Neural progenitor cell (in vitro differentiated cells): ENCODE measurements at regions not wholly inside any gene's neighbourhood (a gene's known extent, or its start where the extent isn't known, plus 50 kb on each side); places are given as distances from the start of the nearest gene placed in this dataset.

Source experiments
- DNase-seq: peaks from one replicate; pipeline ENCODE4 v3.0.0-alpha.2; 2016; ENCODE audit warnings: low spot score
- H2AFZ ChIP-seq: fragments of 200-600 bp; sonication (generic); replicated peaks from 2 replicates; pipeline ENCODE4 v1.6.1; 2016; ENCODE audit warnings: antibody characterized with exemption
- H3F3A ChIP-seq: fragments of 200-600 bp; sonication (generic); 2 replicates; pipeline ENCODE4 v1.6.1; 2016; ENCODE audit warnings: antibody characterized with exemption, low read depth
- H3K27ac ChIP-seq: fragments of 200-600 bp; sonication (generic); 2 replicates; pipeline ENCODE4 v1.5.1; 2016; ENCODE audit warnings: mild to moderate bottlenecking
- H3K27me3 ChIP-seq: fragments of 200-600 bp; sonication (generic); 2 replicates; pipeline ENCODE4 v1.6.1; 2016; ENCODE audit warnings: mild to moderate bottlenecking, moderate library complexity
- H3K36me3 ChIP-seq: fragments of 200-600 bp; sonication (generic); 2 replicates; pipeline ENCODE4 v1.5.1; 2016
- H3K4me1 ChIP-seq: fragments of 200-600 bp; sonication (generic); 2 replicates; pipeline ENCODE4 v1.6.1; 2016; ENCODE audit warnings: mixed run types
- H3K4me2 ChIP-seq: fragments of 200-600 bp; sonication (generic); 2 replicates; pipeline ENCODE4 v1.6.1; 2016
- H3K4me3 ChIP-seq: fragments of 200-600 bp; sonication (generic); 2 replicates; pipeline ENCODE4 v1.5.1; 2016
- H3K79me2 ChIP-seq: fragments of 200-600 bp; sonication (generic); 2 replicates; pipeline ENCODE4 v1.6.1; 2016; ENCODE audit warnings: low read depth
- H3K9ac ChIP-seq: fragments of 200-600 bp; sonication (generic); 2 replicates; pipeline ENCODE4 v1.6.1; 2016
- H3K9me3 ChIP-seq: fragments of 200-600 bp; sonication (generic); 2 replicates; pipeline ENCODE4 v1.5.1; 2016; ENCODE audit warnings: low read depth
- H4K20me1 ChIP-seq: fragments of 200-600 bp; sonication (generic); 2 replicates; pipeline ENCODE4 v1.6.1; 2016; ENCODE audit warnings: low read depth
- H3K27ac Mint-ChIP-seq: 3 replicates; pipeline ENCODE4 v1.8.0; 2021; ENCODE audit warnings: mixed read lengths
- H3K27me3 Mint-ChIP-seq: 2 replicates; pipeline ENCODE4 v1.8.0; 2022; ENCODE audit warnings: low read depth, mild to moderate bottlenecking, inconsistent platforms, moderate library complexity, mixed read lengths; ENCODE audit not compliant: insufficient read depth
- H3K36me3 Mint-ChIP-seq: 3 replicates; pipeline ENCODE4 v1.8.0; 2021; ENCODE audit warnings: mixed read lengths
- H3K4me1 Mint-ChIP-seq: 3 replicates; pipeline ENCODE4 v1.8.0; 2021; ENCODE audit warnings: mixed read lengths
- H3K4me3 Mint-ChIP-seq: 3 replicates; pipeline ENCODE4 v1.8.0; 2021; ENCODE audit warnings: mild to moderate bottlenecking, moderate library complexity, mixed read lengths
- H3K9me3 Mint-ChIP-seq: 3 replicates; pipeline ENCODE4 v1.8.0; 2020; ENCODE audit warnings: mixed read lengths
- EZH2 ChIP-seq: fragments of 200-600 bp; sonication (generic); IDR thresholded peaks from 2 replicates; pipeline ENCODE4 v1.6.1; 2017; ENCODE audit warnings: antibody characterized with exemption, mild to moderate bottlenecking, moderate library complexity
- EZH2phosphoT487 ChIP-seq: fragments of 200-600 bp; sonication (generic); IDR thresholded peaks from 2 replicates; pipeline ENCODE4 v1.6.1; 2017; ENCODE audit warnings: antibody characterized with exemption
- TF ChIP-seq, protein P1 (sequence below): fragments of 200-600 bp; sonication (generic); IDR thresholded peaks from 2 replicates; pipeline ENCODE4 v1.5.1; 2017; ENCODE audit warnings: antibody characterized with exemption, mild to moderate bottlenecking

DNA sequence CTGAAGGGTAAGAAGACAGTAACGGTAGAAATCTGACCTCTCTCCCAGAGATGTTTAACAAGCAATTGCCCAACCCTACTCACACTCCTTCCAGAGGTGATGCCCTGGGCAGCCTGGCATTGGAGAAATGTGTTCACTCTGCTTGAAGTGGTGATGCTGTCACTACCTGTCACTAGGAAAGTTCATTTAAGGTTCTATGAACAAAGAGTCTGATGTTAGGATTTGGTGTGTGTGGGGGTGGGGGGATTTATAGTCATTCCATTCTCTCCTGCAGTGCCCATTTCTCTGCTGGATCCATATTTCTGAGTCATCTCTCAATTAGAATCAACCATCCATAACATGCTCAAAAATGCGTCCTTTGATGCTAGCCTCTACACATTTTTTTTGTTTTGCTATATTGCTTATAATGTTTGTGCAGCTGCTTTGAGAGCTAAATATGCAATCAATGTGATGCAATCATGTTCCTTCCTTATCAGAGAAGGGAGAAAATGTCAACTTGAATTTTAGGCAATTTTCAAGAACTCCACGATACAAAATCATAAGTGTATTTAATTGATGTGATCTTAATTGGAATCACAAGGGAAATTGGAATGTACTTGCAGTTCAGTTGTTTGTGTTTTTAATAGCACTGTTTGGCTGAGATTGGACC lies 173.9 kb downstream of the DUSP10 start:
- Histone ChIP-seq H3K9ac (no peak overlapping the region), H3F3A (no peaks in the 10 kb centered on the region)
- H3K4me3 Mint-ChIP-seq: no peak overlapping the region

DNA sequence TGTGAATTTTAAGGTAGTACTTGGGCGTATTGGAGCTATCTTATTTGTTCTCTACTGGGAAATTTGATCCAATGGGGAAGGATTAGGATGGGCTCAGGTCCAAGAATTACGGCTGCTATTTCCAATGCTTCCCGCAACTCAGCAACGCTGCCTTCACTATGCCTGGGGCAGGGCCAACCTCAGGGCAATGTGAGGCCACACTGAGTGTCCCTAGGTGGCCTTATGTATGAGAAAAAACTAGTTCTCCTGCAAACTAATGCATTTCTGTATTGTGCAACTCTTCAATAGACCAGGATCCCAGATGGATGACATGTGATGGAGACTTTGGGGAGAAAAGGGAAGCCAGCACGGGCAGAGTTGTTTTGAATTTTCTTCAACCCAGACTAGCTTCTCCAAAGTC lies 168.1 kb downstream of the DUSP10 start:
- H3F3A ChIP-seq: no peaks in the 10 kb centered on the region
- H3K4me3 ChIP-seq: no peak overlapping the region
- Mint-ChIP-seq H3K9me3 (no peaks in the 10 kb centered on the region), H3K4me3 (no peak overlapping the region), H3K36me3 (no peaks in the 10 kb centered on the region), H3K27ac (no peak overlapping the region), H3K4me1 (no peaks in the 10 kb centered on the region), H3K27me3 (no peaks in the 10 kb centered on the region)
- no peaks in the 10 kb centered on the region for H3K79me2 ChIP-seq
- no peak for DNase-seq
- no peaks in the 10 kb centered on the region for H3K4me1 ChIP-seq
- no peaks in the 10 kb centered on the region for H3K9me3 ChIP-seq
- H3K27me3 ChIP-seq: no peaks in the 10 kb centered on the region
- no peaks in the 10 kb centered on the region for H4K20me1 ChIP-seq
- H3K4me2 ChIP-seq: no peak overlapping the region
- H3K9ac ChIP-seq: no peak overlapping the region
- no peaks in the 10 kb centered on the region for H3K36me3 ChIP-seq
- no peak overlapping the region for H2AFZ ChIP-seq
- TF ChIP-seq EZH2phosphoT487 (no peak), EZH2 (no peak)
- TF ChIP-seq, protein P1, sequence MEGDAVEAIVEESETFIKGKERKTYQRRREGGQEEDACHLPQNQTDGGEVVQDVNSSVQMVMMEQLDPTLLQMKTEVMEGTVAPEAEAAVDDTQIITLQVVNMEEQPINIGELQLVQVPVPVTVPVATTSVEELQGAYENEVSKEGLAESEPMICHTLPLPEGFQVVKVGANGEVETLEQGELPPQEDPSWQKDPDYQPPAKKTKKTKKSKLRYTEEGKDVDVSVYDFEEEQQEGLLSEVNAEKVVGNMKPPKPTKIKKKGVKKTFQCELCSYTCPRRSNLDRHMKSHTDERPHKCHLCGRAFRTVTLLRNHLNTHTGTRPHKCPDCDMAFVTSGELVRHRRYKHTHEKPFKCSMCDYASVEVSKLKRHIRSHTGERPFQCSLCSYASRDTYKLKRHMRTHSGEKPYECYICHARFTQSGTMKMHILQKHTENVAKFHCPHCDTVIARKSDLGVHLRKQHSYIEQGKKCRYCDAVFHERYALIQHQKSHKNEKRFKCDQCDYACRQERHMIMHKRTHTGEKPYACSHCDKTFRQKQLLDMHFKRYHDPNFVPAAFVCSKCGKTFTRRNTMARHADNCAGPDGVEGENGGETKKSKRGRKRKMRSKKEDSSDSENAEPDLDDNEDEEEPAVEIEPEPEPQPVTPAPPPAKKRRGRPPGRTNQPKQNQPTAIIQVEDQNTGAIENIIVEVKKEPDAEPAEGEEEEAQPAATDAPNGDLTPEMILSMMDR: no peak
- no peak overlapping the region for H3K27ac ChIP-seq

More for the DNA sequence above, 173.9 kb downstream of the DUSP10 start:
- no peaks in the 10 kb centered on the region for H3K79me2 ChIP-seq
- no peak overlapping the region for H3K27ac Mint-ChIP-seq
- H3K4me1 Mint-ChIP-seq: no peaks in the 10 kb centered on the region
- H3K9me3 Mint-ChIP-seq: no peaks in the 10 kb centered on the region
- no peak for DNase-seq
- TF ChIP-seq EZH2phosphoT487 (no peak), EZH2 (no peak)
- TF ChIP-seq, protein P1: no peak
- no peaks in the 10 kb centered on the region for H3K27me3 ChIP-seq
- H4K20me1 ChIP-seq: no peaks in the 10 kb centered on the region
- H3K27ac ChIP-seq: no peak overlapping the region
- no peaks in the 10 kb centered on the region for H3K36me3 ChIP-seq
- H3K4me2 ChIP-seq: no peak overlapping the region
- H3K4me3 ChIP-seq: no peak overlapping the region
- peaks cover 2% of the 10 kb centered on the region for H3K27me3 Mint-ChIP-seq
- H3K4me1 ChIP-seq: no peaks in the 10 kb centered on the region
- no peaks in the 10 kb centered on the region for H3K9me3 ChIP-seq
- H2AFZ ChIP-seq: no peak overlapping the region
- no peaks in the 10 kb centered on the region for H3K36me3 Mint-ChIP-seq

- no peak for TF ChIP-seq EZH2
- TF ChIP-seq, protein P1: no peak
- no peak for TF ChIP-seq EZH2phosphoT487
- no peak overlapping the region for H3K4me3 Mint-ChIP-seq
- H3K36me3 Mint-ChIP-seq: no peaks in the 10 kb centered on the region
- H3K4me1 Mint-ChIP-seq: no peaks in the 10 kb centered on the region
- no peaks in the 10 kb centered on the region for H3K27me3 Mint-ChIP-seq
- no peaks in the 10 kb centered on the region for H3K79me2 ChIP-seq
- no peaks in the 10 kb centered on the region for H3K9me3 ChIP-seq
- H3K27ac Mint-ChIP-seq: no peak overlapping the region
- no peaks in the 10 kb centered on the region for H3K9me3 Mint-ChIP-seq
- no peak overlapping the region for H3K4me2 ChIP-seq
- H3K27me3 ChIP-seq: no peaks in the 10 kb centered on the region
- no peaks in the 10 kb centered on the region for H3F3A ChIP-seq
- no peak overlapping the region for H2AFZ ChIP-seq
- H3K4me3 ChIP-seq: no peak overlapping the region
- no peak overlapping the region for H3K9ac ChIP-seq
- no peak for DNase-seq
- no peaks in the 10 kb centered on the region for H3K4me1 ChIP-seq
- H4K20me1 ChIP-seq: no peaks in the 10 kb centered on the region
- H3K27ac ChIP-seq: no peak overlapping the region
- no peaks in the 10 kb centered on the region for H3K36me3 ChIP-seq
Observed at GRCh38 chr1:221574529-221574928, 167.4 kb downstream of the DUSP10 start.
